Adrenal gland (tissue), 9 donors: ENCODE measurements at regions not wholly inside any gene's neighbourhood (a gene's known extent, or its start where the extent isn't known, plus 50 kb on each side); places are given as distances from the start of the nearest gene placed in this dataset.

Experiments used
- DNase-seq, 7 donors: peaks; one replicate each; pipeline ENCODE4 v3.0.0-alpha.2; 2019 to 2020
- H3K27ac ChIP-seq, 5 donors: fragments of 200-600 bp; sonication (generic) in 4 of 5; 1 replicate in 3 of 5; 2 replicates in 2 of 5; pipeline versions ENCODE4 v1.5.1 to v1.8.0; 2016 to 2020; ENCODE audit warnings: mild to moderate bottlenecking in 1 of 5
- H3K27me3 ChIP-seq: fragments of 200-600 bp; 2 replicates; pipeline ENCODE4 v1.8.0; 2021
- H3K36me3 ChIP-seq, 2 donors: fragments of 200-600 bp; replicated peaks in 1 of 2; 1 replicate in 1 of 2; 2 replicates in 1 of 2; pipeline versions ENCODE4 v1.5.1 to v1.8.0; 2018 to 2022
- H3K4me1 ChIP-seq, 2 donors: fragments of 200-600 bp; replicated peaks in 1 of 2; 1 replicate in 1 of 2; 2 replicates in 1 of 2; pipeline versions ENCODE4 v1.5.1 to v1.8.0; 2018 to 2021
- H3K4me3 ChIP-seq, 4 donors: fragments of 200-600 bp; sonication (generic) in 3 of 4; one replicate each; pipeline ENCODE4 v1.5.1; 2016 to 2018
- H3K9me3 ChIP-seq, 3 donors: fragments of 200-600 bp; sonication (generic) in 1 of 3; replicated peaks in 1 of 3; 1 replicate in 2 of 3; 2 replicates in 1 of 3; pipeline versions ENCODE4 v1.5.1 to v1.8.0; 2016 to 2021
- POLR2A ChIP-seq, 2 donors: fragments of 450-650 bp; IDR thresholded peaks; one replicate each; pipeline ENCODE4 v1.6.1; 2017; ENCODE audit warnings: antibody characterized with exemption in 2 of 2, mild to moderate bottlenecking in 2 of 2, moderate library complexity in 1 of 2
- WGBS, 4 donors: extraction: QIAGEN DNeasy Blood & Tissue Kit in 2 of 4; methylation state at CpG; one replicate each; pipeline versions ENCODE4 v1.1.5 to v1.1.7; 2013 to 2017; 5-methylcytosine and 5-hydroxymethylcytosine counted together
- intact Hi-C, 2 donors: fragments of 100-400 bp; cut with DNase I; formaldehyde crosslinking; loops; one replicate each; pipeline versions ENCODE4 v1.14.1 to v1.15.0; 2022 to 2023
- TF ChIP-seq, protein P1 (sequence below), 6 experiments: fragments of 450-650 bp in 4 of 6; fragments of 200-600 bp in 2 of 6; sonication (generic) in 1 of 6; IDR thresholded peaks; 1 replicate in 5 of 6; 2 replicates in 1 of 6; pipeline versions ENCODE4 v1.5.1 to v1.8.0; 2016 to 2021; ENCODE audit warnings: antibody characterized with exemption in 6 of 6, mild to moderate bottlenecking in 2 of 6, moderate library complexity in 1 of 6
- donor health status: healthy with polysubstance abuse.
- donor health status: Bipolar disorder and iron deficiency.
- donor health status: DM: yes; HTN: yes; CAD: no.
- donor health status: DM: no; HTN: no; CAD: no.
- donor health status: DM: no; HTN: no; CAD: no.

DNA sequence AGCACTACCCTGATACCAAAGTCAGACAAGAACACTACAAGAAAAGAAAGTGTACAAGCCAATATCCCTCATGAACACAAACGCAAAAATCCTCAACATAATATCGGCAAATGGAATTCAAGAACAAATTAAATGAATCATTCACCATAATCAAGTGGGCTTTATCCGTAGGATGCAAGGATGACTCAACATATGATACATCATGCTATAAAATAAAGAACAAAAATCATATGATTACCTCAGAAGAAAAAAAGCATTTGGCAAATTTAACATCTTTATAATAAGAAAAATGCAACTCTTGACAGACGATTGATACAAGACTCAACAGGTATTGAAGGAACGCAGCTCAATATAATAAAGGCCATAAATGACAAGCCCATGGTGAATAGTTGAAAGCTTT lies 843.9 kb downstream of the FRK start:
- no peaks in the 10 kb centered on the region for H3K9me3 ChIP-seq
- 88 to 92% (median 89%) methylated on average over 5 of the region's 5 CpGs for WGBS, 4 donors
- intact Hi-C loops, result no loop called here
- H3K4me1 ChIP-seq, result no peaks in the 10 kb centered on the region
- no peaks in the 10 kb centered on the region for H3K27me3 ChIP-seq
- no peak for TF ChIP-seq POLR2A (IDR thresholded peaks at IDR 0.05)
- TF ChIP-seq, protein P1, sequence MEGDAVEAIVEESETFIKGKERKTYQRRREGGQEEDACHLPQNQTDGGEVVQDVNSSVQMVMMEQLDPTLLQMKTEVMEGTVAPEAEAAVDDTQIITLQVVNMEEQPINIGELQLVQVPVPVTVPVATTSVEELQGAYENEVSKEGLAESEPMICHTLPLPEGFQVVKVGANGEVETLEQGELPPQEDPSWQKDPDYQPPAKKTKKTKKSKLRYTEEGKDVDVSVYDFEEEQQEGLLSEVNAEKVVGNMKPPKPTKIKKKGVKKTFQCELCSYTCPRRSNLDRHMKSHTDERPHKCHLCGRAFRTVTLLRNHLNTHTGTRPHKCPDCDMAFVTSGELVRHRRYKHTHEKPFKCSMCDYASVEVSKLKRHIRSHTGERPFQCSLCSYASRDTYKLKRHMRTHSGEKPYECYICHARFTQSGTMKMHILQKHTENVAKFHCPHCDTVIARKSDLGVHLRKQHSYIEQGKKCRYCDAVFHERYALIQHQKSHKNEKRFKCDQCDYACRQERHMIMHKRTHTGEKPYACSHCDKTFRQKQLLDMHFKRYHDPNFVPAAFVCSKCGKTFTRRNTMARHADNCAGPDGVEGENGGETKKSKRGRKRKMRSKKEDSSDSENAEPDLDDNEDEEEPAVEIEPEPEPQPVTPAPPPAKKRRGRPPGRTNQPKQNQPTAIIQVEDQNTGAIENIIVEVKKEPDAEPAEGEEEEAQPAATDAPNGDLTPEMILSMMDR (IDR thresholded peaks at IDR 0.05), result no peak
- H3K27ac ChIP-seq, result no peak overlapping the region
- H3K4me3 ChIP-seq, result no peak overlapping the region
- DNase-seq, result no peak
- H3K36me3 ChIP-seq, result no peaks in the 10 kb centered on the region

DNA sequence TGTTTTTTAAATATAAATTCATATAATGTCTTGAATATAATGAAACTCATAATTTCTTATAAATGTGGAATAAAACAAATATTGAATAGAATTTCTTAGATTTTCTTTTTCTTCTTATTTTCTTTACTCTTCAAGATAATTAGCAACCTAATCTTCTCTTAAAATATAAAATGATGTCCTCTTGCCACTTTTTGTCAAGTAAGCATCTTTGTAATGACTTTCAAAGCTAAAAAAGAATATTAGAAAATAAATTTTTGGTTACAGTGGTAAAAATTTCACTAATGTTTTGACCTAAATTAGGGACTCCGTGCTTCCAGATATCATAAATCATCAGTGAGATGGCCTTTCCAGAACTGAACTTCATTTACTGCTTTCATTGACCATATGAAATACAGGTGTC lies 846.4 kb downstream of the FRK start:
- intact Hi-C loops, result no loop called here
- no peaks in the 10 kb centered on the region for H3K9me3 ChIP-seq
- H3K4me3 ChIP-seq, result no peak overlapping the region
- no peaks in the 10 kb centered on the region for H3K36me3 ChIP-seq
- DNase-seq, result no peak
- TF ChIP-seq POLR2A (IDR thresholded peaks at IDR 0.05), result no peak
- TF ChIP-seq, protein P1 (IDR thresholded peaks at IDR 0.05), result no peak
- 20 to 36% (median 29%) methylated on average over 1 of the region's 1 CpG for WGBS, 4 donors
- H3K4me1 ChIP-seq, result no peaks in the 10 kb centered on the region
- no peaks in the 10 kb centered on the region for H3K27me3 ChIP-seq
- H3K27ac ChIP-seq, result no peak overlapping the region

DNA sequence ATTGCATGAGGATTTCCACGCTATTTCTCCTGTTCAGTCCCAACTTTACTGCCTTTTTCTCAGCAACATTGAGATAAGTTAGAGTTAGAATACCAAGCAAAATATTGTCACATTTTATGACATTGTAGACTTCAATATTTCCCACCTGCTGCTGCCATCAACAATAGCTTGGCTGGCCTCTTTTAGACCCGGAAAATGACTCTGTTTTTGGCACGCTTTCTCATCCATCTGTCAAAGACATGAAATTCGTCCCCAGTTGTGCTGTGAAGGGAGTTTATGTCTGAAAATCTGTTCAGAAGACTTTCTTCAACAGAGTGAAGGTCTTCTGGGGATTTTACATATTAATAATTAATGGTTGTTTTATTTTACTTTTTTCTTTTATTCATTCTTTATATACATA lies 857.3 kb downstream of the FRK start:
- no peak for TF ChIP-seq POLR2A (IDR thresholded peaks at IDR 0.05)
- TF ChIP-seq, protein P1 (IDR thresholded peaks at IDR 0.05), result no peak
- Histone ChIP-seq H3K27ac (no peak overlapping the region), H3K9me3 (no peaks in the 10 kb centered on the region), H3K27me3 (no peaks in the 10 kb centered on the region), H3K4me1 (no peaks in the 10 kb centered on the region), H3K36me3 (no peaks in the 10 kb centered on the region), H3K4me3 (no peak overlapping the region)
- DNase-seq, result no peak
- 66 to 80% (median 73%) methylated on average over 4 of the region's 4 CpGs for WGBS, 4 donors
- intact Hi-C loops, result no loop called here

DNA sequence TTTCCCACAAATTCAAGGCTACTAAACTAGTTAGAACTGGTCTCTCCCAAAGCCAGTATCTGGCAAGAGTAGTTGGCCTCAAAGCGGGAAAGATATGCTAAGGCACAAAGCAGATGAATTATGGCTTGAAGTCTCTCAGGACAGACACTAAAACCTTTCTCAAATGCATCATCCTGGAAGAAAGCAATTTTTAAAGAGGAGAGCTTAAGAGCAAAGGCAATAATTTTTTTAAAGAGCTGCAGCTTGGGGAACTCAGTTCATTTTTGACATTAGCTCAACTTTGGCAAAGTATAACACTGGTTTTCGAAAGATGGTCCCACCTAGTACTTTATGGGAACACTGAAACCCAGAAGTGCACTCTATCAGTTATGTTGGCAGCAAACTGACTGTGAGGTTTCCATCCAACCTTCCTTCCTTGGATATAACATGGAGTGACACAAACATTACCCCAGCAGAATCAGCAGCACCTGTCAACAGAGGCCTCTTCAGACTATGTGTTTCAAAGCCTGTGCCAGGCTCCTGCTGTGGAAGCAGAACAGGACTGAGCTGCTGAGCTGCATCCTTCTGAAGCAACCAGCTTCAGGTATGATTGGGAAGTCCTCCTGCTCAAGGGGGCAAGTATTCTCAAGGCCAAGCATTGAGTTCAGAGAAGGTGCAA lies 852.3 kb upstream of the HS3ST5 start:
- H3K4me3 ChIP-seq, result no peak overlapping the region
- H3K9me3 ChIP-seq, result no peaks in the 10 kb centered on the region
- DNase-seq, result no peak
- 68 to 81% (median 77%) methylated on average over 2 of the region's 2 CpGs for WGBS, 4 donors
- no peak overlapping the region for H3K27ac ChIP-seq
- H3K4me1 ChIP-seq, result no peaks in the 10 kb centered on the region
- H3K36me3 ChIP-seq, result no peaks in the 10 kb centered on the region
- no peaks in the 10 kb centered on the region for H3K27me3 ChIP-seq
- TF ChIP-seq POLR2A (IDR thresholded peaks at IDR 0.05), result no peak
- TF ChIP-seq, protein P1 (IDR thresholded peaks at IDR 0.05), result no peak
- intact Hi-C loops, result no loop called here
